B cell (primary cell): ENCODE measurements at regions not wholly inside any gene's neighbourhood (a gene's known extent, or its start where the extent isn't known, plus 50 kb on each side); places are given as distances from the start of the nearest gene placed in this dataset.

Source experiments
- ATAC-seq: fragments of 200-7000 bp; cut with Tn5 transposase; one replicate; pipeline ENCODE4 v1.10.0; 2021; ENCODE audit warnings: low read depth, mild to moderate bottlenecking, moderate number of reproducible peaks, moderate library complexity
- CTCF ChIA-PET: fragments of 350-600 bp; sonication (Branson Sonifier 250); formaldehyde crosslinking; loops from one replicate; lab custom pipeline; 2021; ENCODE audit warnings: antibody characterized with exemption, inconsistent platforms; lab: Charles Lee
- POLR2A ChIA-PET: fragments of 350-600 bp; sonication (Branson Sonifier 250); formaldehyde crosslinking; loops from one replicate; lab custom pipeline; 2021; ENCODE audit warnings: antibody characterized with exemption; lab: Charles Lee
- DNase-seq: peaks from one replicate; pipeline ENCODE4 v3.0.0; 2013
- H2AFZ ChIP-seq: 2 replicates; pipeline ENCODE4 v1.6.1; 2012; ENCODE audit warnings: mild to moderate bottlenecking, low read depth, low read length; ENCODE audit not compliant: insufficient read depth, poor library complexity, severe bottlenecking
- H3K27ac ChIP-seq, 2 donors: 1 replicate in 1 of 2; 2 replicates in 1 of 2; pipeline ENCODE4 v1.5.1; 2012 to 2013; ENCODE audit warnings: low read length in 2 of 2, mild to moderate bottlenecking in 2 of 2, moderate library complexity in 1 of 2
- H3K27me3 ChIP-seq, 4 experiments: fragments of 200-600 bp in 1 of 4; sonication (generic) in 1 of 4; replicated peaks in 1 of 4; 1 replicate in 2 of 4; 2 replicates in 2 of 4; pipeline versions ENCODE4 v1.6.1 to v1.7.0; 2013 to 2016; ENCODE audit warnings: low read length in 3 of 4, mild to moderate bottlenecking in 2 of 4, mixed read lengths in 1 of 4, moderate library complexity in 1 of 4; ENCODE audit not compliant: insufficient read depth in 4 of 4, control insufficient read depth in 3 of 4; ENCODE audit errors: control extremely low read depth in 1 of 4
- H3K36me3 ChIP-seq, 2 experiments: replicated peaks in 1 of 2; 1 replicate in 1 of 2; 2 replicates in 1 of 2; pipeline versions ENCODE4 v1.6.1 to v1.7.1; 2013; ENCODE audit warnings: low read length in 1 of 2; ENCODE audit not compliant: insufficient read depth in 2 of 2, control insufficient read depth in 1 of 2; ENCODE audit errors: control extremely low read depth in 1 of 2, extremely low read depth in 1 of 2
- H3K4me1 ChIP-seq, 2 donors: fragments of 200-600 bp in 1 of 2; sonication (generic) in 1 of 2; 1 replicate in 1 of 2; 2 replicates in 1 of 2; pipeline versions ENCODE4 v1.5.1 to v1.6.1; 2013 to 2017; ENCODE audit warnings: low read length in 2 of 2; ENCODE audit not compliant: control insufficient read depth in 2 of 2, insufficient read depth in 2 of 2
- H3K4me2 ChIP-seq: replicated peaks from 2 replicates; pipeline ENCODE3; 2012; ENCODE audit warnings: mild to moderate bottlenecking, low read depth, low read length; ENCODE audit not compliant: poor library complexity, severe bottlenecking
- H3K4me3 ChIP-seq, 5 experiments: fragments of 200-600 bp in 1 of 5; sonication (generic) in 1 of 5; 1 replicate in 3 of 5; 2 replicates in 2 of 5; pipeline versions ENCODE4 v1.5.1 to v1.7.0; 2011 to 2016; ENCODE audit warnings: low read length in 4 of 5, mild to moderate bottlenecking in 4 of 5, low read depth in 2 of 5, control low read depth in 1 of 5, moderate library complexity in 1 of 5; ENCODE audit not compliant: insufficient read depth in 1 of 5; ENCODE audit errors: control extremely low read depth in 1 of 5, extremely low read depth in 1 of 5
- H3K79me2 ChIP-seq: fragments of 200-600 bp; sonication (generic); one replicate; pipeline ENCODE4 v1.6.0; 2016; ENCODE audit warnings: low read length; ENCODE audit not compliant: control insufficient read depth, insufficient read depth
- H3K9ac ChIP-seq: fragments of 200-600 bp; sonication (generic); 2 replicates; pipeline ENCODE4 v1.6.1; 2017; ENCODE audit warnings: mild to moderate bottlenecking, low read length, moderate library complexity
- H3K9me3 ChIP-seq, 3 donors: one replicate each; pipeline versions ENCODE4 v1.6.1 to v1.7.1; 2013; ENCODE audit warnings: low read length in 2 of 3; ENCODE audit not compliant: control insufficient read depth in 2 of 3, insufficient read depth in 1 of 3; ENCODE audit errors: control extremely low read depth in 1 of 3
- H4K20me1 ChIP-seq: 2 replicates; pipeline ENCODE4 v1.6.0; 2012; ENCODE audit warnings: mild to moderate bottlenecking, low read length; ENCODE audit not compliant: insufficient read depth, control insufficient read depth, poor library complexity, severe bottlenecking
- H3K27ac Mint-ChIP-seq: one replicate; pipeline ENCODE4 v1.8.0; 2021; ENCODE audit warnings: mixed read lengths
- H3K27me3 Mint-ChIP-seq: one replicate; pipeline ENCODE4 v1.8.0; 2021; ENCODE audit warnings: mixed read lengths
- H3K4me1 Mint-ChIP-seq: one replicate; pipeline ENCODE4 v1.8.0; 2021; ENCODE audit warnings: mixed read lengths
- H3K4me3 Mint-ChIP-seq: one replicate; pipeline ENCODE4 v1.8.0; 2021; ENCODE audit warnings: mixed read lengths
- H3K9me3 Mint-ChIP-seq: one replicate; pipeline ENCODE4 v1.8.0; 2022; ENCODE audit warnings: mixed read lengths; ENCODE audit not compliant: insufficient read depth
- EZH2 ChIP-seq: IDR thresholded peaks from 2 replicates; pipeline ENCODE4 v1.6.1; 2012; ENCODE audit warnings: borderline replicate concordance, low read depth, mild to moderate bottlenecking, moderate library complexity, low read length; ENCODE audit not compliant: insufficient read depth, poor library complexity, severe bottlenecking
- whole genome bisulfite sequencing: methylation state at CpG from one replicate; pipeline ENCODE4 v1.1.5; 2013; ENCODE audit warnings: missing lambda C conversion rate; ENCODE audit not compliant: insufficient coverage; 5-methylcytosine and 5-hydroxymethylcytosine counted together
- intact Hi-C: fragments of 100-400 bp; cut with micrococcal nuclease; formaldehyde crosslinking; loops from one replicate; pipeline ENCODE4 v1.10.0; 2022
- TF ChIP-seq, protein P1 (sequence below): fragments of 200-600 bp; IDR thresholded peaks from one replicate; pipeline ENCODE4 v1.8.0; 2022; ENCODE audit warnings: antibody characterized with exemption, mild to moderate bottlenecking

DNA sequence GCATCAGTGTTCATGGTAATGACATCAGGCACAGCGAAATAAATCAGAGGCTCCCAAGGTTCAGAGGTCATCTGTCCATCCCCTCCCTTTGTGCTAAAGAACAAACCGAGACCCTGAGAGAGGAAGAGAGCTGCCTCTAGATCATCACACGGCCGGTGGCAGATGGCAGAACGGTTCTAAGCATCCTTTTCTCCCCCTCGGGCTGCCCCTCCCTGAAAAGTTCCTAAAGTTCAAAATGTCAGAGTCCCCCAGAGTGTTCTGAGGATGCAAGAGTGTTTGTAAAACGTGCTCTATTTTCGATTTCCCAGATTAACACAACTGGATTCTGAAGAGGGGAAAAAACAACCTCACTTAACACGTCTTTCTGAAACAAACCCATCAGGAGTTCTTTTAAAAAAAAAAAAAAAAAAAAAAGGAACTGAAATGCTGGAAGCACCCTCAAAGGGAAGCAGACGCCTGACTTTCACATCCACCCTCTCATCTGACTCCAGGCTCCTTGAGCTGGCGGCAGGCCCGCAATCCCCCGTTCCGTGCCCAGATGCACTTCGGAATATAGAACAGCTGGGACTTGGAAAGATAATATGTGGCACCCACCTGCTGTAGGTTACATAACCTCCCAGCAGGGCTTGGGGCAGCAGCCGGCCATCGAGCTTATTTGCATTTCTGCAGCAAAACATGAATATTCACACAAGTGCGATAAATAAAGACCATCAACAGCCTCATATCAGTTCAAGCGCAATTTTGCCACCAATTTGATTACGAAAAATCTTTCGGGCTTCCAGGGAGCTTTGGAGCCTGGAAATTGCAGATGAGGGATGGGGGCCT, 115.5 kb upstream of the SMURF2 start:
- Histone ChIP-seq H2AFZ (peak overlapping the region; percentile 66), H4K20me1 (peaks cover 38% of the 10 kb centered on the region), H3K36me3 (no peaks in the 10 kb centered on the region), H3K27me3 (peaks cover 0 to 32% (median 10%) of the 10 kb centered on the region in 4 experiments), H3K4me3 (peak overlapping the region; percentile 28 to 55 (median 51)), H3K9ac (peak overlapping the region; percentile 61), H3K27ac (peak overlapping the region in 1 of 2 donors; percentile 42), H3K4me1 (peaks cover 37 to 56% of the 10 kb centered on the region in 2 donors), H3K4me2 (peak overlapping the region; percentile 98), H3K79me2 (peaks cover 4% of the 10 kb centered on the region), H3K9me3 (peaks cover 0 to 14% (median 0%) of the 10 kb centered on the region in 3 donors)
- peak overlapping the region; percentile 86 for H3K27ac Mint-ChIP-seq
- H3K4me3 Mint-ChIP-seq = peak overlapping the region; percentile 94
- ATAC-seq (peak; percentile 3), DNase-seq (peak; percentile 75)
- ChIA-PET CTCF (interaction anchor here (0.7 to 2.5 kb wide), 15 partner anchors 9 to 420 kb away, joined by 3 to 21 read pairs (median 4); no protein-coding TSS in a partner anchor), POLR2A (interaction anchor here (0.7 kb wide), 2 partner anchors 42 to 142 kb away, joined by 4 to 9 read pairs; partner anchors contain the start of gene LRRC37A3)
- WGBS = 11% methylated on average over 7 of the region's 21 CpGs
- TF ChIP-seq, protein P1, sequence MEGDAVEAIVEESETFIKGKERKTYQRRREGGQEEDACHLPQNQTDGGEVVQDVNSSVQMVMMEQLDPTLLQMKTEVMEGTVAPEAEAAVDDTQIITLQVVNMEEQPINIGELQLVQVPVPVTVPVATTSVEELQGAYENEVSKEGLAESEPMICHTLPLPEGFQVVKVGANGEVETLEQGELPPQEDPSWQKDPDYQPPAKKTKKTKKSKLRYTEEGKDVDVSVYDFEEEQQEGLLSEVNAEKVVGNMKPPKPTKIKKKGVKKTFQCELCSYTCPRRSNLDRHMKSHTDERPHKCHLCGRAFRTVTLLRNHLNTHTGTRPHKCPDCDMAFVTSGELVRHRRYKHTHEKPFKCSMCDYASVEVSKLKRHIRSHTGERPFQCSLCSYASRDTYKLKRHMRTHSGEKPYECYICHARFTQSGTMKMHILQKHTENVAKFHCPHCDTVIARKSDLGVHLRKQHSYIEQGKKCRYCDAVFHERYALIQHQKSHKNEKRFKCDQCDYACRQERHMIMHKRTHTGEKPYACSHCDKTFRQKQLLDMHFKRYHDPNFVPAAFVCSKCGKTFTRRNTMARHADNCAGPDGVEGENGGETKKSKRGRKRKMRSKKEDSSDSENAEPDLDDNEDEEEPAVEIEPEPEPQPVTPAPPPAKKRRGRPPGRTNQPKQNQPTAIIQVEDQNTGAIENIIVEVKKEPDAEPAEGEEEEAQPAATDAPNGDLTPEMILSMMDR = no peak
- no peak for TF ChIP-seq EZH2
- H3K4me1 Mint-ChIP-seq = peaks cover 45% of the 10 kb centered on the region
- H3K9me3 Mint-ChIP-seq = no peaks in the 10 kb centered on the region
- peaks cover 3% of the 10 kb centered on the region for H3K27me3 Mint-ChIP-seq
- intact Hi-C loops = loop anchor here (1.0 to 5.0 kb wide), 6 partner anchors 140 to 421 kb away; partner anchors contain the start of genes GNA13 and LRRC37A3
